ENCODE measurements at regions not wholly inside any gene's neighbourhood (a gene's known extent, or its start where the extent isn't known, plus 50 kb on each side); places are given as distances from the start of the nearest gene placed in this dataset.

GRCh38 chr12:115823635-115824034, 453.9 kb downstream of the MED13L start:
- Mint-ChIP-seq H3K36me3 (no peaks in the 10 kb centered on the region), H3K9me3 (peaks cover 0 to 3% (median 0%) of the 10 kb centered on the region in 9 donors), H3K4me1 (no peaks in the 10 kb centered on the region), H3K27me3 (peaks cover 4 to 36% (median 10%) of the 10 kb centered on the region in 5 donors), H3K4me3 (no peak overlapping the region), H3K27ac (no peak overlapping the region)
- DNase-seq (no peak), ATAC-seq (no peak)
- POLR2A ChIA-PET: no interaction called here

- POLR2A ChIA-PET: no interaction called here
- Mint-ChIP-seq H3K27me3 (peaks cover 4 to 54% (median 14%) of the 10 kb centered on the region in 5 donors), H3K27ac (no peak overlapping the region), H3K4me3 (no peak overlapping the region), H3K4me1 (peaks cover 0 to 2% (median 0%) of the 10 kb centered on the region in 4 donors), H3K9me3 (peaks cover 0 to 3% (median 0%) of the 10 kb centered on the region in 9 donors), H3K36me3 (no peaks in the 10 kb centered on the region)
- ATAC-seq: no peak
- no peak for DNase-seq
Observed at GRCh38 chr12:115820656-115821055, 456.8 kb downstream of the MED13L start.

GRCh38 chr12:115818973-115819372, 458.5 kb downstream of the MED13L start:
- DNase-seq (no peak), ATAC-seq (no peak)
- POLR2A ChIA-PET: no interaction called here
- Mint-ChIP-seq H3K4me1 (peaks cover 0 to 2% (median 0%) of the 10 kb centered on the region in 4 donors), H3K9me3 (peaks cover 0 to 2% (median 0%) of the 10 kb centered on the region in 9 donors), H3K27ac (no peak overlapping the region), H3K27me3 (peaks cover 4 to 53% (median 19%) of the 10 kb centered on the region in 5 donors), H3K36me3 (no peaks in the 10 kb centered on the region), H3K4me3 (no peak overlapping the region)

GRCh38 chr12:115817389-115817788, 460.1 kb downstream of the MED13L start:
- no peak overlapping the region for H3K27ac Mint-ChIP-seq
- H3K9me3 Mint-ChIP-seq: peaks cover 0 to 8% (median 2%) of the 10 kb centered on the region in 9 donors
- no peak for ATAC-seq
- DNase-seq: no peak
- POLR2A ChIA-PET: no interaction called here
- no peaks in the 10 kb centered on the region for H3K36me3 Mint-ChIP-seq
- H3K27me3 Mint-ChIP-seq: peaks cover 5 to 55% (median 20%) of the 10 kb centered on the region in 5 donors
- H3K4me3 Mint-ChIP-seq: no peak overlapping the region
- peaks cover 0 to 2% (median 0%) of the 10 kb centered on the region in 4 donors for H3K4me1 Mint-ChIP-seq

- peaks cover 0 to 2% (median 0%) of the 10 kb centered on the region in 4 donors for H3K4me1 Mint-ChIP-seq
- peaks cover 11 to 48% (median 17%) of the 10 kb centered on the region in 5 donors for H3K27me3 Mint-ChIP-seq
- H3K9me3 Mint-ChIP-seq: peaks cover 0 to 16% (median 6%) of the 10 kb centered on the region in 9 donors
- ATAC-seq: no peak
- no peak overlapping the region for H3K4me3 Mint-ChIP-seq
- no peak for DNase-seq
- no peaks in the 10 kb centered on the region for H3K36me3 Mint-ChIP-seq
- no peak overlapping the region for H3K27ac Mint-ChIP-seq
- POLR2A ChIA-PET: no interaction called here
Observed at GRCh38 chr12:115815924-115816323, 461.6 kb downstream of the MED13L start.

GRCh38 chr12:115813256-115813655, 464.2 kb downstream of the MED13L start:
- peaks cover 15 to 51% (median 22%) of the 10 kb centered on the region in 5 donors for H3K27me3 Mint-ChIP-seq
- peaks cover 0 to 16% (median 6%) of the 10 kb centered on the region in 9 donors for H3K9me3 Mint-ChIP-seq
- DNase-seq (no peak), ATAC-seq (no peak)
- no peak overlapping the region for H3K27ac Mint-ChIP-seq
- POLR2A ChIA-PET: no interaction called here
- peaks cover 0 to 2% (median 0%) of the 10 kb centered on the region in 4 donors for H3K4me1 Mint-ChIP-seq
- no peak overlapping the region for H3K4me3 Mint-ChIP-seq
- no peaks in the 10 kb centered on the region for H3K36me3 Mint-ChIP-seq

- H3K36me3 Mint-ChIP-seq: no peaks in the 10 kb centered on the region
- no peak for ATAC-seq
- peaks cover 0 to 16% (median 6%) of the 10 kb centered on the region in 9 donors for H3K9me3 Mint-ChIP-seq
- POLR2A ChIA-PET: no interaction called here
- peaks cover 0 to 2% (median 0%) of the 10 kb centered on the region in 4 donors for H3K4me1 Mint-ChIP-seq
- peaks cover 15 to 48% (median 25%) of the 10 kb centered on the region in 5 donors for H3K27me3 Mint-ChIP-seq
- H3K27ac Mint-ChIP-seq: no peak overlapping the region
- H3K4me3 Mint-ChIP-seq: no peak overlapping the region
- no peak for DNase-seq
Observed at GRCh38 chr12:115811929-115812328, 465.6 kb downstream of the MED13L start.

GRCh38 chr12:115811045-115811444, 466.4 kb downstream of the MED13L start:
- ATAC-seq (no peak), DNase-seq (no peak)
- Mint-ChIP-seq H3K4me3 (no peak overlapping the region), H3K36me3 (no peaks in the 10 kb centered on the region), H3K9me3 (peaks cover 0 to 16% (median 6%) of the 10 kb centered on the region in 9 donors), H3K27ac (no peak overlapping the region), H3K4me1 (no peaks in the 10 kb centered on the region), H3K27me3 (peaks cover 15 to 43% (median 25%) of the 10 kb centered on the region in 5 donors)
- POLR2A ChIA-PET: no interaction called here

GRCh38 chr12:115810122-115810901, 467.2 kb downstream of the MED13L start:
- DNase-seq: no peak
- Mint-ChIP-seq H3K4me1 (no peaks in the 10 kb centered on the region), H3K27ac (no peak overlapping the region), H3K36me3 (no peaks in the 10 kb centered on the region), H3K27me3 (peaks cover 15 to 41% (median 25%) of the 10 kb centered on the region in 5 donors), H3K4me3 (no peak overlapping the region), H3K9me3 (peaks cover 3 to 16% (median 6%) of the 10 kb centered on the region in 9 donors)
- no peak for ATAC-seq
- POLR2A ChIA-PET: no interaction called here

GRCh38 chr12:115806000-115806399, 471.5 kb downstream of the MED13L start:
- Mint-ChIP-seq H3K4me1 (no peaks in the 10 kb centered on the region), H3K9me3 (peaks cover 0 to 14% (median 2%) of the 10 kb centered on the region in 9 donors), H3K36me3 (no peaks in the 10 kb centered on the region), H3K27ac (no peak overlapping the region), H3K27me3 (peaks cover 4 to 40% (median 18%) of the 10 kb centered on the region in 5 donors), H3K4me3 (no peak overlapping the region)
- DNase-seq (no peak), ATAC-seq (no peak)
- POLR2A ChIA-PET: no interaction called here

- POLR2A ChIA-PET: no interaction called here
- Mint-ChIP-seq H3K9me3 (peaks cover 0 to 12% (median 0%) of the 10 kb centered on the region in 9 donors), H3K27ac (no peak overlapping the region), H3K4me1 (no peaks in the 10 kb centered on the region), H3K4me3 (no peak overlapping the region), H3K27me3 (peaks cover 0 to 26% (median 5%) of the 10 kb centered on the region in 5 donors), H3K36me3 (no peaks in the 10 kb centered on the region)
- ATAC-seq (no peak), DNase-seq (no peak)
Observed at GRCh38 chr12:115802767-115803166, 474.7 kb downstream of the MED13L start.

- no peak overlapping the region for H3K27ac Mint-ChIP-seq
- ATAC-seq: no peak
- H3K4me1 Mint-ChIP-seq: no peaks in the 10 kb centered on the region
- no peak overlapping the region for H3K4me3 Mint-ChIP-seq
- H3K36me3 Mint-ChIP-seq: no peaks in the 10 kb centered on the region
- H3K9me3 Mint-ChIP-seq: peaks cover 0 to 12% (median 0%) of the 10 kb centered on the region in 9 donors
- no peak for DNase-seq
- POLR2A ChIA-PET: no interaction called here
- H3K27me3 Mint-ChIP-seq: peaks cover 0 to 19% (median 3%) of the 10 kb centered on the region in 5 donors
Observed at GRCh38 chr12:115801871-115802270, 475.6 kb downstream of the MED13L start.

- POLR2A ChIA-PET: no interaction called here
- no peak for DNase-seq
- peak overlapping the region in 1 of 10 donors; percentile 60 for H3K27ac Mint-ChIP-seq
- H3K36me3 Mint-ChIP-seq: peaks cover 0 to 5% (median 0%) of the 10 kb centered on the region in 3 donors
- no peaks in the 10 kb centered on the region for H3K4me1 Mint-ChIP-seq
- H3K27me3 Mint-ChIP-seq: peaks cover 2 to 31% (median 6%) of the 10 kb centered on the region in 5 donors
- no peak overlapping the region for H3K4me3 Mint-ChIP-seq
- no peak for ATAC-seq
- peaks cover 0 to 7% (median 0%) of the 10 kb centered on the region in 9 donors for H3K9me3 Mint-ChIP-seq
Observed at GRCh38 chr12:115799610-115800009, 477.9 kb downstream of the MED13L start.
